Mesothelial cell of epicardium (in vitro differentiated cells): ENCODE measurements at regions not wholly inside any gene's neighbourhood (a gene's known extent, or its start where the extent isn't known, plus 50 kb on each side); places are given as distances from the start of the nearest gene placed in this dataset.

Source experiments
- DNase-seq, 2 experiments: peaks; one replicate each; pipeline ENCODE4 v3.0.0; 2021; ENCODE audit warnings: low spot score in 2 of 2; ENCODE audit not compliant: unreplicated experiment in 2 of 2
- H3K27ac Mint-ChIP-seq: 2 replicates; pipeline ENCODE4 v1.8.0; 2021; ENCODE audit warnings: mixed read lengths
- H3K27me3 Mint-ChIP-seq: 2 replicates; pipeline ENCODE4 v1.8.0; 2021; ENCODE audit warnings: low read depth, mixed read lengths
- H3K36me3 Mint-ChIP-seq: 2 replicates; pipeline ENCODE4 v1.8.0; 2021; ENCODE audit warnings: mixed read lengths
- H3K4me1 Mint-ChIP-seq: 2 replicates; pipeline ENCODE4 v1.8.0; 2021; ENCODE audit warnings: mixed read lengths
- H3K4me3 Mint-ChIP-seq: 2 replicates; pipeline ENCODE4 v1.8.0; 2021; ENCODE audit warnings: mild to moderate bottlenecking, moderate library complexity, mixed read lengths
- H3K9me3 Mint-ChIP-seq: 2 replicates; pipeline ENCODE4 v1.8.0; 2021; ENCODE audit warnings: mixed read lengths
- TF ChIP-seq, protein P1 (sequence below): fragments of 200-600 bp; sonication (generic); IDR thresholded peaks from one replicate; pipeline ENCODE4 v1.5.0; 2021; ENCODE audit warnings: antibody characterized with exemption; ENCODE audit not compliant: unreplicated experiment

DNA sequence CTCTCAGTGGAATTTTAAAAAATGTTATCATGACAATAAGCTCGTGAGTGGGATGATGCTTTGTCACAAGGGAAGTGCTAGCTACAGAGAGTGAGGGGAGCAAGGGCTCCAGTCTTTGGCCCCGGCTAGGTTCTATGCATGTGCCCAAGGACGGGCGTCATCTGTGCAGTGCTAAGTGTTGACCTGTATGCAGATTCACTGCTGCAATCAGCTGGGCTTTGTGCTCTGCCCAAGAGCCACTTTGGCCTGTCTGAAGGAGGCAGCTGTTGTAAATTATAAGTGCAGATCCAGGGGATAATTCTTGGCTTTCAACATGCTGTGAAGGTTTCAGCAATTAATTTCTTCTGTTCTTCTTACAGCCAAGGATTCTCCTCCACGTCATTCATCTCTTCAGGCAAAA is 268.6 kb downstream of the PSAT1 start:
- TF ChIP-seq, protein P1, sequence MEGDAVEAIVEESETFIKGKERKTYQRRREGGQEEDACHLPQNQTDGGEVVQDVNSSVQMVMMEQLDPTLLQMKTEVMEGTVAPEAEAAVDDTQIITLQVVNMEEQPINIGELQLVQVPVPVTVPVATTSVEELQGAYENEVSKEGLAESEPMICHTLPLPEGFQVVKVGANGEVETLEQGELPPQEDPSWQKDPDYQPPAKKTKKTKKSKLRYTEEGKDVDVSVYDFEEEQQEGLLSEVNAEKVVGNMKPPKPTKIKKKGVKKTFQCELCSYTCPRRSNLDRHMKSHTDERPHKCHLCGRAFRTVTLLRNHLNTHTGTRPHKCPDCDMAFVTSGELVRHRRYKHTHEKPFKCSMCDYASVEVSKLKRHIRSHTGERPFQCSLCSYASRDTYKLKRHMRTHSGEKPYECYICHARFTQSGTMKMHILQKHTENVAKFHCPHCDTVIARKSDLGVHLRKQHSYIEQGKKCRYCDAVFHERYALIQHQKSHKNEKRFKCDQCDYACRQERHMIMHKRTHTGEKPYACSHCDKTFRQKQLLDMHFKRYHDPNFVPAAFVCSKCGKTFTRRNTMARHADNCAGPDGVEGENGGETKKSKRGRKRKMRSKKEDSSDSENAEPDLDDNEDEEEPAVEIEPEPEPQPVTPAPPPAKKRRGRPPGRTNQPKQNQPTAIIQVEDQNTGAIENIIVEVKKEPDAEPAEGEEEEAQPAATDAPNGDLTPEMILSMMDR, result no peak
- Mint-ChIP-seq H3K27me3 (no peaks in the 10 kb centered on the region), H3K27ac (no peak overlapping the region), H3K9me3 (peaks cover 3% of the 10 kb centered on the region), H3K4me3 (no peak overlapping the region), H3K36me3 (no peaks in the 10 kb centered on the region), H3K4me1 (no peaks in the 10 kb centered on the region)
- no peak for DNase-seq

DNA sequence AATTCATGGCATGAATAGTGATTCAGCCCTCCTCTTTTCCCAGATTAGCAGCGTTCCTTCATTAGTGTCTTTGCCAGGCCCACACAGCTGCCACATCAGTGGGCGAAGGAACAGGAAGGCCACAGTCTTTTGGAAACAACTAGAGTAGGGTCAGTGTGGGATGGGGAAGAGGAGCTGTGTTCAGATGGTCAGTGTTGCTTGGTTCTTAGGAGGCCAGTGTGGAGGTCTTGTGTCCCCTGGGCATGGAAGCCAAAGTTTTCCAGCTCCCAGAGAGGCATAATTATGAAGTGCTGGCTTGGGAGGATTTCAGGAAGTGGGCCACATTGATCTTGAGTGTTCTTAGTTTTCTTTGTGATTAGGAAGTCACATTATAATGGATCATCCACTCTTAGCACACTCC is 269.6 kb downstream of the PSAT1 start:
- H3K4me3 Mint-ChIP-seq, result no peak overlapping the region
- no peak overlapping the region for H3K27ac Mint-ChIP-seq
- TF ChIP-seq, protein P1, result no peak
- peaks cover 1% of the 10 kb centered on the region for H3K27me3 Mint-ChIP-seq
- no peaks in the 10 kb centered on the region for H3K9me3 Mint-ChIP-seq
- peaks cover 2% of the 10 kb centered on the region for H3K4me1 Mint-ChIP-seq
- no peaks in the 10 kb centered on the region for H3K36me3 Mint-ChIP-seq
- no peak for DNase-seq

DNA sequence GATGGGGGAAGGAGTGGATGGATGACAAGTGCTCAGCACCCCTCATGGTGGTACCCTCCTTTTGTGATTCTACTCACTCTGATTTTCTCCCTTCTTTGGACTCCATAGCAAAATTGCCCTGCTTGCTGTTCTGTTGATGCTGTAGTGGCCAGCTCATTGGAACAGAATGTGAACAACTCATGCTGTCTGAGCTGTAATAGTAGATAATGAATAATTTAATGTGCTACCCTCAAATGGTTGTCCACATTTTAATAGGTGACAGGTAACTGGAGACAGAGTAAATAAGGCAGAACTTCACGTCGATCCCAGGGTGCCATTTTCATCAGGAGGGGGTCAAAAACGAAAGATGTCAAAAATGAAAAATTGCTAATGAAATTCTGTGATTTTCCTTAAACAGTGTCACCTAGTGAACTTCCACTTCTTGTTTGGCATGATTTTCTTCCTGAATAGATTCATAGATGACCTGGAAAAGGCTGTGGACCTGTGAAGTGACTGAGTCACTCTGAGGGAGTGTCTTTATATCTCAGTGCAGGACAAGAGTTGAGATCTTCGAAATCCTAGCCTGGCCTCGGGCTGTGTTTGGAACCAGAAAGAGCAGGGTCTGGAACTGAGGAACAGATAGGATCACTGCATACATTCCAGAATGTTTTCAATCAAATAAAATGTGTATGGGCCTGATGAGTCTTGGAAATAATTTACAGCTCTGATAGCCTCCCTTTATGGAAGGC is 270.2 kb downstream of the PSAT1 start:
- no peaks in the 10 kb centered on the region for H3K9me3 Mint-ChIP-seq
- peaks cover 1% of the 10 kb centered on the region for H3K27me3 Mint-ChIP-seq
- DNase-seq, result no peak
- H3K27ac Mint-ChIP-seq, result no peak overlapping the region
- H3K4me1 Mint-ChIP-seq, result peaks cover 4% of the 10 kb centered on the region
- H3K4me3 Mint-ChIP-seq, result no peak overlapping the region
- TF ChIP-seq, protein P1, result no peak
- no peaks in the 10 kb centered on the region for H3K36me3 Mint-ChIP-seq

DNA sequence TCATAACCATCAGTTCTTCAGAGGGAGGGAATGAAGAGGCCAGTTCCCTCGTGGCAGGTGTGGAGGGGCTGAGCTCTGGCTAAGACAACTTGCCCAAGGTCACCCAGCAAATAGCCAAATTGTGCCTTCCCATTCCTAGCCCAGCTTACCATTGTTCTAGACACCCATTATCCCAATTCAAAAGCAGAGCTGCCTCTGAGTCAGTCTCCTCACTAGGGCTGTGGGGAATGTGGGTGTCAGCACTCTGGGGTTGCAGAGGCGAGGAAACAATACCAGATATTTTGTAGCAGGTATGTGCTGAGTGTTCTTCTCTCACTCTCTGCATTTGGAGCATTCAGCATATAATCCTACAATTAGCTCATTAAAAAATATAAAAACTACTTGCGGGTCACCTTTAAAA is 270.8 kb downstream of the PSAT1 start:
- Mint-ChIP-seq H3K4me1 (peaks cover 9% of the 10 kb centered on the region), H3K9me3 (no peaks in the 10 kb centered on the region), H3K27ac (no peak overlapping the region), H3K27me3 (peaks cover 1% of the 10 kb centered on the region), H3K4me3 (no peak overlapping the region), H3K36me3 (no peaks in the 10 kb centered on the region)
- DNase-seq, result no peak
- TF ChIP-seq, protein P1, result no peak

DNA sequence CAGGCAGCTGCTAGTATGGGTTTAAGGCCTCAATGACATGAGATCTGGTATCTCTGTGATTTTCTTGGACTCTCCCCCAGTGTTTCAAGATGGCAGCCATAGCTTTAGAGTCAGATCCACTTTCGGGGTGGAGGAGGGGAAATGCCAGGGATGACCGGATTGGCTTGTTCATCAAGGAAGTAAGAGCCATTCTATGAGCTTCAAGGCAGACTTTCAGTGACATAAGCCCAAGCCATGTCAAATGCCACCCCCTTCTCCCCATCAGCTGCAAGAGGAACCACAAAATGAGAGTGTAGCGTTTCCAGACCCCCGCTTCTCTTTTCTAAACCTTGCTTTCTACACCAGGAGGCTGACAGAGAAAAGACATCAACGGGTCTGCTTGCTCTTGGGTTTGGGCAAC is 271.8 kb downstream of the PSAT1 start:
- peaks cover 1% of the 10 kb centered on the region for H3K27me3 Mint-ChIP-seq
- TF ChIP-seq, protein P1, result no peak
- DNase-seq, result no peak
- peaks cover 9% of the 10 kb centered on the region for H3K4me1 Mint-ChIP-seq
- no peak overlapping the region for H3K4me3 Mint-ChIP-seq
- H3K27ac Mint-ChIP-seq, result no peak overlapping the region
- H3K36me3 Mint-ChIP-seq, result no peaks in the 10 kb centered on the region
- no peaks in the 10 kb centered on the region for H3K9me3 Mint-ChIP-seq
